ENCODE measurements at regions not wholly inside any gene's neighbourhood (a gene's known extent, or its start where the extent isn't known, plus 50 kb on each side); places are given as distances from the start of the nearest gene placed in this dataset.

DNA sequence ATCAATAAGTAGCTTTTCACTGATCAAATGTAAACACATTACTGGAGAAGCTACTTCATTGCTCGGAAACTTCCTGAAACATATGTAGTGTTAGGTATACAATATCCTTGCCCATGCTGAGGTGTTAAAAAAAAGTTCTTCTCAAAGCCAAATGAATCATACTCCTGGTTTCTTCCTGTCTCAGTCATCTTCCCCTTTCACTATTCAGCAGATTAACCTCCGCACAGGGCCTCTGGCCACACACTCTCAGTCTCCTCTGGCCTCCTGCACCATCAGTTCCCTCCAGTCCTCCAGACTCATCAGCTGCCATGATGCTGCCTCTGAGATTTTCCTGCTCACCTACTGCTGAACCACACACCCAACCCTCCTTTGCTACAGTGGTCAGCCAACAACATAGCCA lies 70.5 kb upstream of the BOC start:
- DNase-seq = no peak

DNA sequence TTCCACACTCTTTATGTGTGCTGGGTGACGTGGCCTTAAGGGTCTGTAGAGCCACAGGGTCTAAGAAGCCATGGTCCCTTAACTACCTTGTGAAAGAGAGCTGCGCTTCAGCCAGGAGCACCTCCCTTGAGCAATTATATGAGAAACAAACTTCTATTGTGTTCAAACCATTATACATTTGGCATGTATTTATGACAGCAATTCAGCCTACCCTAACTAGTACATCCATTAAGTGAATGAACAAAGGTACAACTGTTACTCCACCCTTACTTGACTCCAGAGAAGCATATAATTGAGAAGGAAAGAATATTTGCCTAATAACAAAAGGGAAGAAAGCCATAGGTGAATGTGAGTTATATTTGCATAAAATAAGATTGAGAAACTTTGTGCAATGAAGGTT lies 69.8 kb upstream of the BOC start:
- no peak for DNase-seq

DNA sequence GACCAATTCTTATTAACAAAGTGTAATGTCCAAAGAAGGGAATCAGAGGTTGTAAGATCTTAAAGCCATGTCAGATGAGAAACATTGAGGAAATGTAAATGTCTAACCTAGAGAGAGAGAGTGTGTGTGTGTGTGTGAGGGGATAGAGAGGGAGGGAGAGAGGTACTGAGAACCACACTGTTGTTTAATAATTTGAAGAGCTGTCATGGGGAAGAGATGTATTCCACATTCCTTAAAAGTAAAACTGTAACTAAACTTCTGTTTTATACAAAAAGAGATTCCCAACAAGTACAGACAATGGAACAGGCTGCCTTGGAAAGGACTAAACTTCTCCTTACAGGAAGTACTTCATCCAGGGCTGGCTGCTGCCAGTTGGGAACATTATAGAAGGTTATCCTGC lies 68.9 kb upstream of the BOC start:
- DNase-seq = no peak

DNA sequence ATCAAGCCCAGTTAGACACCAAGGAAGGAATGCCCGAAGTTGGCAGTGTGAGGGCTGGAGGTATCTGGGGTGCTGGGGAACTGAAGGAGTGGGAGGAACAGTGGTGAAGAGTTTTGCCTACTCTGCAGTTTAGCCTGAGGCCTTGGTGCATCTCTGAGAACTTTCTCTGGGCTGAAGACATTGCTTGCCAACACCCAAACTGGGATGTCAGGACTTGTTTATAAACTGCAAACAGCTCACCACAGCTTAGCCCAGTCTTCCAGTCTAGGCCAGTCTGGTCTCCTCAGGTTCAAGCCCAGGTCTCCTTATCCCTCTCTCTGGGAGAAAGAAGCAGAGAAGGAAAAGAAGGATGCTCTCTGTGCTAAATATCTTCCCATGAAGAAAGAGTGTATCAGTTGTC lies 68.0 kb upstream of the BOC start:
- DNase-seq = no peak

- no peak for DNase-seq
These were observed 63.6 kb upstream of the BOC start for GRCh38 chr3:113147681-113148261.

GRCh38 chr3:113148284-113148683 lies 63.1 kb upstream of the BOC start:
- DNase-seq = no peak

DNA sequence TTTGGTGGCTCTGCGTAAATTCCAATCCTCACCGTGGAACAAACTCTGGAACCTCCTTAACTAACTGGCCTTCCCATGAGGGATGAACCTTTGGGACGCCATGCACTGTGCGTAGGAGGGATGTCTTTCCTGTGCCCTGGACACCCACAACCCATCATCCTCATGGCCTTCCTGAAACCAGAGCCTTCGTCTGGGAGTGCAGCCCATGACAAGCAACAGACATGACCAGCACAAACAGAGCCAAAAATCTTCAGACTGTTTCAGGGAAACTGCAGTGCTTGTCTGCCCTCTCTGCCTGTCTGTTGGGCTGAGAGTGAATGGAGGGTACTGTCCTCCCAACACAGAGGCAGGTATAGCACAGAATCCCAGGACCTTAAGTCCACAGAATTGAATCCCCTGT lies 61.1 kb upstream of the BOC start:
- DNase-seq = no peak

GRCh38 chr3:113151461-113152031 lies 59.8 kb upstream of the BOC start:
- DNase-seq = no peak

- no peak for DNase-seq
These were observed 58.5 kb upstream of the BOC start for GRCh38 chr3:113152849-113153248.

- no peak for DNase-seq
These were observed 57.8 kb upstream of the BOC start for GRCh38 chr3:113153499-113154107.

GRCh38 chr3:113156816-113157333 lies 54.5 kb upstream of the BOC start:
- DNase-seq = no peak

DNA sequence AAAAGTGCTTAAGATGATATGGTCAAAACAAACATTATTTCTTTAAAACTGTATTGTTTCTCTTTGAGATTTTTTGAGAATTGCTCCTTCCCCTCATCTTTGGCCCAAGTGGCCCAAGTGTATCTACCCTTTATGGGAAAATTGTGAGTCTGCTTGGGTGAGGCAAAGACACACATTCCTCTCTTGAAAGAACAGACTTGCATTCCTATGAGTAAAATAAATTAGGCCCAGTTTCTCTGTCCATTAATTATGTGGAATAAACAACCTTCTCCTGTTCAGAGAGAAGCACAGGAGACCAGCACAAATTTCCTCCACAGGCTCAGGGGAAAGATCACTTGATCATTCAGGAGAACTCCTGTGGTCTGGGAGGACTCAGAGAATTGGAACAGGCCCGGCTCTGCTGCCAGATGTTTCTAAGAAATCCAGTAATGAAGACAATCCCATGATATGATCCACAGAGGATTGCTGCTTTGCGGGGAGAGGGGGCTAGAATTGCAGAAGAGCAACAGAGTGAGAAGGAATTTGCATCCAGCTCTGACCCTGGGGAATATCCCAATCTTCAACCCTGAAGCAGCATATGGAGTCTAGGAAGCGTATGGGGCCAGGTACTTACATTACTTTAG lies 53.8 kb upstream of the BOC start:
- peak; percentile 67 for DNase-seq

GRCh38 chr3:113158171-113158570 lies 53.2 kb upstream of the BOC start:
- no peak for DNase-seq

Measured in NCI-H82 (cell line).